WTC11 (cell line): ENCODE measurements at regions not wholly inside any gene's neighbourhood (a gene's known extent, or its start where the extent isn't known, plus 50 kb on each side); places are given as distances from the start of the nearest gene placed in this dataset.

Source experiments
- ATAC-seq: fragments of 200-7000 bp; cut with Tn5 transposase; 2 replicates; pipeline ENCODE4 v1.10.0; 2021; ENCODE audit warnings: mild to moderate bottlenecking, moderate library complexity
- CTCF ChIA-PET: fragments of 300-600 bp; sonication (Branson Sonifier 250); formaldehyde crosslinking; loops from one replicate; lab custom pipeline; 2021; ENCODE audit warnings: antibody characterized with exemption; lab: Charles Lee
- POLR2A ChIA-PET: fragments of 350-600 bp; sonication (Branson Sonifier 250); formaldehyde crosslinking; loops from one replicate; lab custom pipeline; 2021; ENCODE audit warnings: antibody characterized with exemption; lab: Charles Lee
- DNase-seq: peaks from one replicate; pipeline ENCODE4 v3.0.0; 2021; ENCODE audit warnings: low spot score
- H3K27ac Mint-ChIP-seq: 2 replicates; pipeline ENCODE4 v1.8.0; 2021; ENCODE audit warnings: mixed read lengths
- H3K27me3 Mint-ChIP-seq: 2 replicates; pipeline ENCODE4 v1.8.0; 2021; ENCODE audit warnings: low read depth, mild to moderate bottlenecking, moderate library complexity, mixed read lengths
- H3K36me3 Mint-ChIP-seq: 2 replicates; pipeline ENCODE4 v1.8.0; 2021; ENCODE audit warnings: mixed read lengths
- H3K4me1 Mint-ChIP-seq: 2 replicates; pipeline ENCODE4 v1.8.0; 2022; ENCODE audit warnings: mixed read lengths
- H3K4me3 Mint-ChIP-seq: 2 replicates; pipeline ENCODE4 v1.8.0; 2021; ENCODE audit warnings: mild to moderate bottlenecking, moderate library complexity, mixed read lengths
- H3K9me3 Mint-ChIP-seq: 2 replicates; pipeline ENCODE4 v1.8.0; 2021; ENCODE audit warnings: mixed read lengths
- AR ChIP-seq: fragments of 250-450 bp; sonication (Bioruptor Pico); IDR thresholded peaks from 2 replicates; pipeline ENCODE4 v1.9.0; 2021; ENCODE audit warnings: mild to moderate bottlenecking
- ATF1 ChIP-seq: sonication (generic); formaldehyde crosslinking; IDR thresholded peaks from 2 replicates; pipeline ENCODE4 v1.8.1; 2023; ENCODE audit warnings: mild to moderate bottlenecking, moderate library complexity, missing genetic modification reagents
- CBFB ChIP-seq: sonication (generic); formaldehyde crosslinking; IDR thresholded peaks from 2 replicates; pipeline ENCODE4 v1.8.1; 2022; ENCODE audit warnings: mild to moderate bottlenecking, low read depth, missing genetic modification reagents
- ERG ChIP-seq: fragments of 250-450 bp; sonication (Bioruptor Pico); IDR thresholded peaks from 2 replicates; pipeline ENCODE4 v1.8.0; 2021; ENCODE audit warnings: mild to moderate bottlenecking
- ETV6 ChIP-seq: sonication (generic); formaldehyde crosslinking; IDR thresholded peaks from 2 replicates; pipeline ENCODE4 v1.8.1; 2022; ENCODE audit warnings: mild to moderate bottlenecking, missing genetic modification reagents
- FOXJ3 ChIP-seq: sonication (generic); formaldehyde crosslinking; IDR thresholded peaks from 2 replicates; pipeline ENCODE4 v1.9.0; 2021; ENCODE audit warnings: missing genetic modification reagents, mild to moderate bottlenecking, borderline replicate concordance
- FOXK1 ChIP-seq: sonication (generic); formaldehyde crosslinking; IDR thresholded peaks from 2 replicates; pipeline ENCODE4 v1.8.0; 2022; ENCODE audit warnings: mild to moderate bottlenecking, moderate library complexity, missing genetic modification reagents
- IRF2 ChIP-seq: sonication (generic); formaldehyde crosslinking; IDR thresholded peaks from 2 replicates; pipeline ENCODE4 v1.8.0; 2022; ENCODE audit warnings: low read depth, missing genetic modification reagents, borderline replicate concordance
- MAX ChIP-seq: sonication (generic); formaldehyde crosslinking; IDR thresholded peaks from 2 replicates; pipeline ENCODE4 v1.8.0; 2022; ENCODE audit warnings: mild to moderate bottlenecking, missing genetic modification reagents
- MLX ChIP-seq: sonication (generic); formaldehyde crosslinking; IDR thresholded peaks from 2 replicates; pipeline ENCODE4 v1.8.1; 2023; ENCODE audit warnings: mild to moderate bottlenecking, missing genetic modification reagents, moderate library complexity
- PRDM15 ChIP-seq: sonication (generic); formaldehyde crosslinking; IDR thresholded peaks from 2 replicates; pipeline ENCODE4 v1.8.0; 2022; ENCODE audit warnings: missing genetic modification reagents
- STAT6 ChIP-seq: sonication (generic); formaldehyde crosslinking; conservative IDR thresholded peaks from 2 replicates; pipeline ENCODE4 v1.8.1; 2023; ENCODE audit warnings: mild to moderate bottlenecking, low read depth, missing genetic modification reagents, moderate library complexity
- USF1 ChIP-seq: sonication (generic); formaldehyde crosslinking; IDR thresholded peaks from 2 replicates; pipeline ENCODE4 v1.8.0; 2022; ENCODE audit warnings: mild to moderate bottlenecking, missing genetic modification reagents
- ZNF281 ChIP-seq: sonication (generic); formaldehyde crosslinking; IDR thresholded peaks from 2 replicates; pipeline ENCODE4 v1.8.0; 2023; ENCODE audit warnings: mild to moderate bottlenecking, missing genetic modification reagents
- ZNF671 ChIP-seq: fragments of 250-450 bp; sonication (Bioruptor Pico); IDR thresholded peaks from 2 replicates; pipeline ENCODE4 v1.8.0; 2021; ENCODE audit warnings: mild to moderate bottlenecking

GRCh38 chr16:55393991-55394390 is 70.0 kb downstream of the IRX6 start (continued):
- TF ChIP-seq STAT6 (no peak), FOXJ3 (CRISPR knock-in tag) (no peak), USF1 (CRISPR knock-in tag) (no peak), ZNF671 (CRISPR knock-in tag) (no peak), MAX (CRISPR knock-in tag) (no peak), ETV6 (CRISPR knock-in tag) (no peak), AR (CRISPR knock-in tag) (no peak), IRF2 (CRISPR knock-in tag) (no peak), FOXK1 (no peak), MLX (no peak)

- ChIA-PET POLR2A (no interaction called here), CTCF (interaction anchor here (0.6 to 1.4 kb wide), 6 partner anchors 10 to 649 kb away, joined by 3 to 6 read pairs (median 4); no protein-coding TSS in a partner anchor)
- ATAC-seq (peak; percentile 72), DNase-seq (no peak)
- TF ChIP-seq ZNF281 (CRISPR knock-in tag): no peak
- no peak for TF ChIP-seq CBFB
- TF ChIP-seq ATF1 (CRISPR knock-in tag): no peak
- no peak for TF ChIP-seq ERG (CRISPR knock-in tag)
- no peak for TF ChIP-seq PRDM15 (CRISPR knock-in tag)
- no peak overlapping the region for H3K27ac Mint-ChIP-seq
- H3K9me3 Mint-ChIP-seq: no peaks in the 10 kb centered on the region
- no peaks in the 10 kb centered on the region for H3K36me3 Mint-ChIP-seq
- H3K4me3 Mint-ChIP-seq: no peak overlapping the region
- no peaks in the 10 kb centered on the region for H3K4me1 Mint-ChIP-seq
- H3K27me3 Mint-ChIP-seq: peaks cover 4% of the 10 kb centered on the region; the same call in 1 of the 2 replicates
These were observed 74.8 kb downstream of the IRX6 start for GRCh38 chr16:55398762-55399161.
